T47D (cell line): ENCODE measurements at regions not wholly inside any gene's neighbourhood (a gene's known extent, or its start where the extent isn't known, plus 50 kb on each side); places are given as distances from the start of the nearest gene placed in this dataset.
A peak's percentile ranks its signal among the peaks of the same experiment; 100 is the strongest.
"Not testable (repeated sequence)": the region's sequence is repeated elsewhere in the genome, so short reads cannot be mapped to it uniquely, and the experiment has no call there.

Source experiments
- DNase-seq, 2 experiments: peaks; one replicate each; pipeline versions ENCODE4 v3.0.0 to v3.0.0-alpha.2; 2011 to 2012; ENCODE audit warnings: low read depth in 1 of 2, low spot score in 1 of 2
- JUND ChIP-seq: IDR thresholded peaks from 2 replicates; pipeline ENCODE4 v1.6.1; 2012; ENCODE audit warnings: low read depth
- in situ Hi-C: cut with HindIII; loops from 2 replicates; pipeline ENCODE4 v1.10.0; 2016; ENCODE audit warnings: low sequenced_read_pairs, low pct_unique_long_range_greater_than_20kb

DNA sequence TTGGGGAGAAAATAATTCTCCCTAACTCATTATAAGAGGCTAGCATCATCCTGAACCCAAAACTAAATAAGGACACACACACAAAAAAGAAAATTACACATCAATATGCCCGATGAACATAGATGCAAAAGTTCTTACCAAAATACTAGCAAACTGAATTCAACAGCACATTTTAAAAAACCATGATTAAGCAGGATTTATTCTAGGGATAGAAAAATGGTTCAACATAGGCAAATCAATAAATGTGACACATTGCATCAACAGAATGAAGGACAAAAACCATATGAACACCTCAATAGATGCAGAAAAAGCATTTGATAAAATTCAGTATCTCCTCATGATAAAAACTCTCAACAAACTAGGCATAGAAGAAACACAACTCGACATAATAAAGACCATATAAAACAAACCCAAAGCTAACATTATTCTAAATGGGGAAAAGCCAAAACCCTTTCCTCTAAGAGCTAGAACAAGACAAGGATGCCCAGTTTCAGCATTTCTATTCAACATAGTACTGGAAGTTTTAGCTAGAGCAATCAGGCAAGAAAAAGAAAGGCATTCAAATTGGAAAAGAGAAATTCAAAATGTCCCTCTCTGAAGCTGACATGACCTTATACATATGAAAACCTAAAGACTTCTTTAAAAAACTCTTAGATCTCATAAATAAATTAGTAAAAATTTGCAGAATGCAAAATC is 200.9 kb downstream of the NKX6-1 start:
- in situ Hi-C loops, result no loop called here
- no peak for TF ChIP-seq JUND
- DNase-seq, result no peak

DNA sequence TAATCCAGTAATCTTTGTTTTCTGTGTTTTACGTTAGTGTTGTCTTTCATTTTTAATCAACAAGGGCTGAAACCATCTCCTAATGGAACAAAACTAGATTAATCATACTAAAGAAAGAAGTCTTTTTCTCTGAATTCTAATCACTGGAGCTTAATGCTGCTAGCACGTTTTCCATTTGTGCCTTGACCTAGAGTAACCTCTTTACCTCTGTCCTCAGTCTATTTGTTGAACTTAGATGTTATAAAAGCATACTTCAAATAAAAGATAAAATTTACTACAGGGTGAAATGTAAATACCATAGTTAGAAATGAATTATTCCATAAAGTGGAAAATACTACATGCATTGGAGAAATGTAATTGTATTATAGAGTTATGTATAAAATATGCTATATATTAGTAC is 207.1 kb downstream of the NKX6-1 start:
- no peak for DNase-seq
- in situ Hi-C loops, result no loop called here
- no peak for TF ChIP-seq JUND

DNA sequence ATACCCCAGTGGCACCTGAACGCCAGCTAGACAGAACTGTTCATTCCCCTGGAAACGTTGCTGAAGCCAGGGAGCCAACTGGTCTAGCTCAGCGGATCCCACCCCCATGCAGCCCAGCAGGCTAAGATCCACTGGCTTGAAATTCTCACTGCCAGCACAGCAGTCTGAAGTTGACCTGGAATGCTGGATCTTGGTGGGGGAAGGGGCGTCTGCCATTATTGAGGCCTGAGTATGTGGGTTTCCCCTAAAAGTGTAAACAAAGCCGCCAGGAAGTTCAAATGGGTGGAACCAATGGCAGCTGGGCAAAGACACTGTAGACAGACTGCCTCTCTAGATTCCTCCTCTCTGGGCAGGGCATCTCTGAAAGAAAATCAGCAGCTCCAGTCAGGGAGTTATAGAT is 213.0 kb downstream of the NKX6-1 start:
- in situ Hi-C loops, result no loop called here
- TF ChIP-seq JUND, result no peak
- DNase-seq, result no peak

DNA sequence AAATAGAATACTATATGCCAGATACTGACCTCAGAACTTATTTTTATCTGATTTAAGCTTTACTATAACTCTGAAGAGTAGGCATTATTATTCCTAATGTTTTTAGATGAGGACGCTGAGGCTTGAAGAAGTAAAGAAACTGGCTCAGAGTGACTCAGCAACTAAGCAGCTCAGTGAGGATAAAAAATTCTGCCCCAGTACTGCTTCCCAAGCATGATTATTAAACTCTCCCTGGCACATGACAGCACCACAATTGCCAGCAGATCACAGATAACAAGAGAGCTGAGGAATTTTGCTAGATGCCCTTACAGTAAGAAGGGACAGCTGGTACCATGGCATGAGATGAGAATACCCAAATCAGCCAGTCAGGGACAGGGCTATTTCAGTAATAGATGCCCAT is 219.4 kb downstream of the NKX6-1 start:
- peak in 1 of 2 experiments; percentile 1 for DNase-seq
- TF ChIP-seq JUND, result no peak
- in situ Hi-C loops, result no loop called here

DNA sequence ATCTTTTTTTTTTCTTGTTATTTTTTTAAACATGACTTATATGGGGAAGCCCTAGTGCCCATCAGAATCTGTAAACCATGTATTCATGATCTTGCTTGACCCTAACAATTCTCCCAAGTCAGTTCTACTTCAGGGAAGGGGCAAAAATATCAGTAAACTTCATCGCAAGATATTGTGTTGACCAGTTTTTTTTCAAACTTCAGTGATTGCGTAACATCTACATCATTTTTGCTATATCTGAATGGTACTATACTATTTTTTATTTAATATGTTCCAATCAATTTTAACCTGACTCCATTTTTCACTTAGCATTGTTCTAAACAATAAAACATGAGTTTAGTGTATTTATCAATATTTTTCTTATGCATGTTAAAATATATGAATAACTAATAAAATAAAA is 221.2 kb downstream of the NKX6-1 start:
- DNase-seq, result no peak
- TF ChIP-seq JUND, result no peak
- in situ Hi-C loops, result no loop called here

DNA sequence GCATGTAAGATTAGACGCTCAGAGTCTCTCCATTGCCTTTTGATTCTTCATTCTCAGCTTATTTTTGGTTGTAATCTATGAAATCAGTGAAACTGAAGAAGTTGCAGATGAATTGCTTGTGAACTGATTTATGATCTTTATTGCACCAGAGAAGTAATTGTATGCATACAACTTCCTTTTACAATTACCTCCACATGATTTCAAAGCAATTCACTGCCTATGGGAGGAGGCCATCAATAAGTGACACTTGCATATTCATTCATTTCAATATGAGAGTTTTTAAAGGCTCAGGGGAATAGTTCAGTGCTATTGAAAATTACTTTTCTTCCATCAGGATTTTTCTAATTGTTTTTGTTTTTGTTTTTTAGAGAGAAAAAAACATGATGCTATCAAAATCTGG is 222.3 kb downstream of the NKX6-1 start:
- DNase-seq, result no peak
- in situ Hi-C loops, result no loop called here

DNA sequence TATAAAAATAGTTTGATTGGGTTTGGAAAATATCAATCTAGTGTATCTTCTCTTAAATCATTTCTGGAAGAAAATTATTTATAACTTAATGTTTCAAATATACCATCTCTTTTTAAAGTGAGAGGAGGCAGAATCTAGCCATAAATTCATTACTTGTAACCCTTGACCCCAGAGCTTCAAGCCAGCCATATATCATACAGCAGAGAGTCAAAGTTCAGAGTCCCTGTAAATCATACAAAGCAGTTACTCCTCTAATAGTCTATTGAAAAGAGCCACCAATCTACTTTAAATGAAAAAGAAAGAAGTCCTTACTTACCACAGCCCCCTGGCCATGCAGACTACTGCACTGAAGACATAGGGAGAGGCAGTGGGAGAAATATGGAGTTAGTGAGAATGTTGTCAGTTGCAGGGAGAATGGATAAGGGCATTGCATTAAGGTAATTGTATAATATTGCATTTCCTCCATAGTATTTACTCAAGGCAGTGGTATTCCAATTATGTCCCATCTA is 229.5 kb downstream of the NKX6-1 start:
- no peak for TF ChIP-seq JUND
- in situ Hi-C loops, result no loop called here

More for the DNA sequence above, 222.3 kb downstream of the NKX6-1 start:
- no peak for TF ChIP-seq JUND

DNA sequence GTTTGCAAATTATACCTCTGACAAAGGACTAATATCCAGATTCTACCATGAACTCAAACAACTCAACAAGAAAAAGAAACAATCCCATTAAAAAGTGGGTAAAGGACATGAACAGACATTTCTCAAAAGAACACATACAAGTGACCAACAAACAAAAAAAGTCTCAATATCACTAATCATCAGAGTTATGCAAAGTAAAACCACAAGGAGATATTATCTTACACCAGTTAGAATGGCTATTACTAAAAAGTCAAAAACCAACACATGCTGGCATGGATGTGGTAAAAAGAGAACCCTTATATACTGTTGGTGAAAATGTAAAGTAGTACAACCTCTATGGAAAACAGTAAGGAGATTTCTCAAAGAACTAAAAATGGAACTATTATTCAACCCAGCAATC is 234.4 kb downstream of the NKX6-1 start:
- no peak for TF ChIP-seq JUND
- no peak for DNase-seq
- in situ Hi-C loops, result no loop called here

More for the DNA sequence above, 229.5 kb downstream of the NKX6-1 start:
- no peak for DNase-seq

DNA sequence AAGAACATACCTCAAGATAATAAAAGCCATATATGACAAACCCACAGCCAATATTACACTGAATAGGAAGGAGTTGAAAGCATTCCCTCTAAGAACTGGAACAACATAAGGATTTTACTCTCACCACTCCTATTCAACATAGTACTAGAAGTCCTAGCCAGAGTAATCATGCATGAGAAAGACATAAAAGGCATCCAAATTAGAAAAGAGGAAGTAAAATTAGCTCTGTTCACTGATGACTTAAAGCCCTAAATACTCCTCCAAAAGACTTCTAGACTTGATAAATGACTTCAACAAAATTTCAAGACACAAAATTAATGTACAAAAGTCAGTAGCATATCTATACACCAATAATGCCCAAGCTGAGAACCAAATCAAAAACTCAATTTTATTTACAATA is 235.7 kb downstream of the NKX6-1 start:
- TF ChIP-seq JUND, result no peak
- in situ Hi-C loops, result no loop called here

DNA sequence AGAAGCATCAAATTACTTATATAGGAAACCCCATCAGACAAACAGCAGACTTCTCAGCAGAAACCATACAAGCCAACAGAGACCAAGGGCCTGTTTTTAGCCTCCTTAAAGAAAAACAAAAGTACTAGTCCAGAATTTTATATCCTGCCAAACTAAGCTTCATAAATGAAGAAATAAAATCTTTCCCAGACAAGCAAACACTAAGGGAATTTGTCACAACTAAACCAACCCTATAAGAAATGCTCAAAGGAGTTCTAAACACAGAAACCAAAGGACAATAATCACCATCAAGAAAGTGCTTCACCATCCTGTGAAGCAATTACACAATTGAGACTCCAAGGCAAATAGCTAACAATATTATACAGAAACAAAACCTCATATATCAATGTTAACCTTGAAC is 238.6 kb downstream of the NKX6-1 start:
- no peak for DNase-seq
- no peak for TF ChIP-seq JUND
- in situ Hi-C loops, result no loop called here

More for the DNA sequence above, 235.7 kb downstream of the NKX6-1 start:
- no peak for DNase-seq

DNA sequence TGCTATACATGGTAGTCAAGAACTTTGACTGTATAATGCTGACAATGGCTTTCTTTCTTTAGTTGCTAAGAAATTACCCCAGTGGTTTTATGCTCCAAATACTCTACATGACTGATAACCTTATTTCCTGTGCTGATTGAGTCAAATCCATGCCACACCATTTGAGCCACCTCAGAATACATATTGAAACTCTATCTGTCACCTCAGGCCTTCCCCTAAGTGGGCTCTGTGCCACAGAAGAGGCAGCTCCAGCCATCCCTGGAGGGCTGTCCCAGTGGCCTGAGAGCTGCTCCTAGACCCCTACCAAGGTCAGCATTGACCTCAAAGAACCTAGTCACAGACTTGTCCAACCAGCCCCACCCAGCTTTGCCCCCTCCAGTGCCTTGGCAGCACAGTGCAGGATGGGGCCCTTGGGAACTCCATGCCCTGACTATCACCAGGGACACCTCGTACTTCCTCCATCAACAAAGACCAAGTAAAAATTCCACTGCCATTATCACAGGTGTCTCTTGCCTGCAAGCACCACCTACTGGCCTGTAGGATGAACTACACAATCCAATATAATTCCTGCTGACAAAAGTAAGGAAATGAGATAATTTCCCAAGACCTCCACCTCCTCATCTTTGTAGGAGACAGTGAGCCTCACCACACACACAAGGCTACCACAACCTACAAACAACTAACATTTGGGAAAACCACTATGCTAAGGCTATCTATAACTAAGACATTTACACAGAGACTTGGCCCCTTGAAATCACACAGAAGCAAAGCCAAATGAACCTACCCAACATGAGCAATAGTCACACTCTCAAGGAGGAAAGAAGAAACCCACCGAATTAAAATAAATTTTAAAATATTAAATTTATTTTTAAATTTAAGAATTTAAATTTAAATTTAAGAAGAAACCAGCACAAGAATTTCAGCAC is 239.9 kb downstream of the NKX6-1 start:
- no peak for TF ChIP-seq JUND
- in situ Hi-C loops, result no loop called here
- peak in 1 of 2 experiments; percentile 41 for DNase-seq

DNA sequence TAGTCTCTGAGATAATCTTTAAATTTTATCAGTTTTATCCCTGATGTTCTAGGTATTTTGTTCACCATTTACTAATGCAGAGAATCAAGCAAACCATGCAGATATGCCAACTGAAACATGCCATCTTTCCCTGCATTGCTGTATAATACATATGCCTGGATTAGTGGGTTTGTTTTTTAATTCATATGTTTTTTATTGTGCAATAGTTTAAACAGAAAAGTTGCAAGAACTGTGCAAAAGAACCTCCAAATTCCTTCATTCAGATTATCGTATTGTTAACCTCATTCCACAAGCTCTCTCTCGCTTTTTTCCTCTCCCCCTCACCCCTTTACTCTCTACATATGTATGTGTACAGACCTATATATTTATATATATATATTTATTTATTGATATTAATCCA is 244.6 kb downstream of the NKX6-1 start:
- TF ChIP-seq JUND, result no peak
- in situ Hi-C loops, result no loop called here
- DNase-seq, result no peak

DNA sequence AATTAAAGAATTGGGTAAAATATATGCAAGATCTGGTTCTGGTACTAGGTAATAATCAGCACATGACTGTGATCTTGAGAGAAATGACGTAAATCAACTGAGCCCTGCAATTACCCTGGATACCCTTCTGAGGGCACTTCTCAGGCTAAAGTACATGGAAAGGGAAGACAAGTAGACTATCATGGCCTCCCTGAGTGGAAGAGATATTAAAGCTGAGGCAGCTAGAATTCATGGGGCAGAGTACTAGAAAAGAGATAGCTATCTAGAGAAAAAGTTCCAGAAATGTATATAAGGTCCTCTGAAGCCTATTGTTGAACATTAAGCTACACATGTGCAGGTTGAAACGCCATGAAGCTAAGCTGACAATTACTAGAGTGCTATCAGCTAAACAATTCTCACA is 249.6 kb downstream of the NKX6-1 start:
- TF ChIP-seq JUND, result no peak
- no peak for DNase-seq
- in situ Hi-C loops, result no loop called here

DNA sequence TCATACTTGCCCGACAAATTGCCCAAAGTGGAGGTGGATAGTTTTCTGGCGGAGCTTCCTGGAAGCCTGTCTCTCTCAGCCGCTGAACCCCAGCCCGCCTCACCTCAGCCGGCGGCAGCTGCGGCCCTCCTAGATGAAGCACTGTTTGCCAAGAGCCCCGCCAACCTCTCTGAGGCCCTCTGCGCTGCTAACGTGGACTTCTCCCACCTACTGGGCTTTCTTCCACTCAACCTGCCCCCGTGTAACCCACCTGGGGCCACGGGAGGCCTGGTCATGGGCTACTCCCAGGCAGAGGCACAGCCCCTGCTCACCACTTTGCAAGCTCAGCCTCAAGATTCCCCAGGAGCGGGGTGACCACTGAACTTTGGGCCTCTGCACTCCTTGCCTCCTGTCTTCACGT is 254.1 kb downstream of the NKX6-1 start:
- in situ Hi-C loops, DNase-seq: not testable (repeated sequence)

DNA sequence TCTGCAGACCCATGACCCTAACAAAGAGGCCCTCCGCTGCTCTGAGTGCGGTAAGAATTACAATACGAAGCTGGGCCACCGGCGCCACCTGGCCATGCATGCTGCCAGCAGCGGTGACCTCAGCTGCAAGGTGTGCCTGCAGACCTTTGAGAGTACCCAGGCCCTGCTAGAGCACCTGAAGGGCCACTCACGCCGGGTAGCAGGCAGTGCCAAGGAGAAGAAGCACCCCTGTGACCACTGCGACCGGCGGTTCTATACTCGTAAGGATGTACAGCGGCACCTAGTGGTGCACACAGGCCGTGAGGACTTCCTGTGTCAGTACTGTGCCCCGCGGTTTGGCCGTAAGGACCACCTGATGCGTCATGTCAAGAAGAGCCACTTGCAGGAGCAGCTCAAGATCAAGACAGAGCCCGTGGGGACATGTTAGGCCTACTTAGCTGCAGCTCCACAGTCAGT is 254.7 kb downstream of the NKX6-1 start:
- in situ Hi-C loops, result not testable (repeated sequence)
- peak in 1 of 2 experiments; percentile 16 for DNase-seq
